COLO668 (cell line): ENCODE measurements at regions not wholly inside any gene's neighbourhood (a gene's known extent, or its start where the extent isn't known, plus 50 kb on each side); places are given as distances from the start of the nearest gene placed in this dataset.

Experiments
- DNase-seq: peaks from one replicate; lab custom pipeline; 2025; ENCODE audit not compliant: unreplicated experiment; lab: John Stamatoyannopoulos, UW

DNA sequence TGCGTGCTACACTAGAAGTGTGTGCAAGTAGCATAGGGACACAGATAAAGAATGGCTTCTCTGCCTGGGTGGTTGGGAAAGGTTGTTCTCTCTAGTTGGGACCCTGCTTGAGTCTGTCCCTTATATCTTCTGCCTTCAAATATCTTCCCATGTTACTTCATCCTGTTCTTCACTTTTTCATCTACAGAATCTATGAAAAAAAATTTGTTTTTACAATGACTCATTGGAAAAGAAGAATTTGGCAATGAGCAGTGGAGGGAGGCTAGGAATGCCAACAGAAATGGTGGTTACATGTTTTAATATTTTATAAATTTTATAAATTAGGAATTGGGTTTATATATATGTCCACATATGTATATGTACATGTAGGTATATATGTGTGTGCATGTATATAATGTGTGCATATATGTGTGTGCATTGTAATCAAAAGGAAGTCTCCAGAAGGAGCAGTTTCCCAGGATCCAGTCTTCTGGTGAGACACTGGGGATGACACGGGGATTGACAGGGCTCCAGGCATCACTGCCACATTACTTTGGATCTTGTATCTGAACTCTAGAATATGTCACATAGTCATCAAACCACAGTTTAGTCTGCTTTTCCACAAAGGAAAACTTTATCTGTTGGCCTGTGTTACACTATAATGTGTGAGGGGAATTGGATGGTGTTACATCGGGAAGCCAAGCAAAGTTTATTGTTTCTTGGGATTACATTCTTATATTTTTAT lies 75.3 kb upstream of the RIPOR2 start:
- DNase-seq = no peak

GRCh38 chr6:25012657-25013056 lies 76.9 kb upstream of the RIPOR2 start:
- DNase-seq = no peak

- DNase-seq = no peak
Observed at GRCh38 chr6:25013246-25013645, 77.5 kb upstream of the RIPOR2 start.

- no peak for DNase-seq
Observed at GRCh38 chr6:25014369-25014768, 78.6 kb upstream of the RIPOR2 start.

GRCh38 chr6:25014791-25015560 lies 79.2 kb upstream of the RIPOR2 start:
- no peak for DNase-seq

DNA sequence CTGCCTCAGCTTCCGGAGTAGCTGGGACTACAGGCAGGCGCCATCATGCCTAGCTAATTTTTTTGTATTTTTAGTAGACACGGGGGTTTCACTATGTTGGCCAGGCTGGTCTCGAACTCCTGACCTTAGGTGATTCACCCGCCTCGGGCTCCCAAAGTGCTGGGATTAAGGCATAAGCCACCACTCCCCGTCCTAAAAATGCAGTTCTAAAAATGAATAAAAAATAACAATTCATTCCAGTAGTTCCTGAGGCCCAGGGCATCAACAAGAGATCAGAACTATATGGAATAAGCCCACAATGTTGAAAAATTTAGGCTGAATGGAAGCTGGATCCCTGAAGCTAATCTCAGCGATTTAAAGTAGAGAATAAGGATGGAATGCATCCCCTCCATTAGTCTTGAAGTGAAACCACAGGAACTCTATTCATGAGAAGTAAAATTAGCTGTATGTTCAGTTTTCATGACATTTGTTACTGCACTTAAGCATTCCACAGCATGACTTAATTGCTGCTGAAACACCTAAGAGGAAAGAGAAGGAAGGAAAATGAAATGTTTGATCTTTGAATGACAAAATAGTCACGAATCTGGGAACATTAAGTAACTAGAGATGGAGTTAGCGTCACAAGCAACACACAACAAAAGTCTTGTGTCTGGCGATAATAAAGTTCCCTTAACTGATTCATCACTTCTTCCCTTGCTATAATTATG lies 80.4 kb upstream of the RIPOR2 start:
- DNase-seq = no peak

- DNase-seq = no peak
Observed at GRCh38 chr6:25017486-25017885, 81.7 kb upstream of the RIPOR2 start.

DNA sequence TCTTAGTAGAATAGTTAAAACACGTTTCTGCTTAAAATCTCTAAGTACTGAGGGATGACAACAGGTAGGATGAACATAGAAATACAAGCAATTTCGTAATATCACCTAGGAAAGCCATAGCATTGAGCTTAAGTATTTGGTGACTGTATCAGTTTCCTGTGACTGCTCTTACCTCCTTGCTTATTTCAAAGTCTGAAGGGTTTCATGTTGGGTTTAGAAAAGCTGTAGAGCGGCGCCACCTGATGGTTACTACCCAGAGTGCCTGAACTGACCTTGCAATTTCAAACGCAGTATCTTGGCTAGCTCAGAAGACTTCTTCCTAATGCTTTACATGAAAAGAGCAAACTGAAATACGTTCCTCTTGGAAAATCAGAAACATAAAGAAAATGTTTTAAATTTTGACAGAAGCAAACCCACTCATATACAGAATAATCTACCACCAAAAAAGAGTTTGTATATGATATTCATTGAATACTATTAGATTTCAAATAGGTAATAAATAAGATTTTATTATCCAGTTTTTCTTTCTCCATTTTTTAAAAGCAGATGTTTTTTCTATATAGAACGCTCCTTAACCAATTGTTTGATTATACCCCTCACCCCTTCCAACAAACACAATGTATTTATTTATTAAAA lies 82.3 kb upstream of the RIPOR2 start:
- no peak for DNase-seq

DNA sequence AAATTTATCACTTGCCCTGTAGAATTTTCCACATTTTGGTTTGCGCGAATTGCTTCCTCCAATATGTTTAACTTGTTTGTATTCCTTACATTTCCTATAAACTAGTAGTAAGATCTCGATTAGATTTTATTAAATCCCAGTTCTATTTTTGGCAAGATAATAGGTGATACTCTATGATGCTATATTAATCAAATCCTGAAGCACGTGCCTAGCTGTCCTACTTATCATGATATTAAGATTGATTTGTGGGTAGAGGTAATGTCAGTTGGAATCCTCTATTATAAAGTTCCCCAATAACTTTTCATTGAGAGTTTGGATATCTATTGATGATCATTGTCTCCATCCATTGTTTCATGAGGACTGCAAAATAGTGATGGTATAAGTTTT lies 82.8 kb upstream of the RIPOR2 start:
- DNase-seq = no peak

DNA sequence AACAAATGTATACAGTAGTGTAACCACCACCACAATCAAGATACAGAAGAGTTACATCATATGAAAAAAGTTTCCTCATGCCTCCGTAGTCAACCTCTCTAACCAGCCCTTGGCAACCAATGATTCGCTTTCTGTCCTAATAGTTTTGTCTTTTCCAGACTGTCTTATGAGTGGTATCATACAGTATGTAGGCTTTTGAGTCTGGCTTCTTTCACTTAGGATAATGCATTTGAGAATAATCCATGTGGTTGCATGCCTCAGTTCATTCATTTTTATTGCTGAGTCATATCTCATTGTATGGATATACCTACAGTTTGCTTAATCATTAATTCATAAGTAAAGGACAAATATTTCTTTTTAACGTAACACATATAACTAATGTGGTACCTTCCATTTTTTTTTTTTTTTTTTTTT lies 86.4 kb upstream of the RIPOR2 start:
- no peak for DNase-seq

DNA sequence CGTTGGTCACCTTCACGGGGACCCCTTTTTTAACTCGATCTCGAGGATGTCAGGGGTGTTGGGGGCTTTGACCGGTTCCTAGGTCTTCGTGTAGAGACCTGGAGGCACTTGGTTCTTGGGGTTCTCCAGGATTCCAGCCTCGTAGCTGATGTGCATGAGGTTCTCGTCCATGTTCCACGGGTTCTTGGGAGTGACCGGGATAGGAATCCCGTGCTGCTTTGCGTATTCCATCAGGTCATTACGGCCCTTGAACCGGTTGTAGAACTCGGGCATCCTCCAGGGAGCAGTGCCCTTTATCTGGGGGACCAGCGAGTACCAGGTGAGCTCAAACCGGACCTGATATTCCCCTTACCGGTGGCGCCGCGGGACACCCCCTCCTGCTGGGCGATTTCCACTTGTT lies 88.0 kb upstream of the RIPOR2 start:
- no peak for DNase-seq

DNA sequence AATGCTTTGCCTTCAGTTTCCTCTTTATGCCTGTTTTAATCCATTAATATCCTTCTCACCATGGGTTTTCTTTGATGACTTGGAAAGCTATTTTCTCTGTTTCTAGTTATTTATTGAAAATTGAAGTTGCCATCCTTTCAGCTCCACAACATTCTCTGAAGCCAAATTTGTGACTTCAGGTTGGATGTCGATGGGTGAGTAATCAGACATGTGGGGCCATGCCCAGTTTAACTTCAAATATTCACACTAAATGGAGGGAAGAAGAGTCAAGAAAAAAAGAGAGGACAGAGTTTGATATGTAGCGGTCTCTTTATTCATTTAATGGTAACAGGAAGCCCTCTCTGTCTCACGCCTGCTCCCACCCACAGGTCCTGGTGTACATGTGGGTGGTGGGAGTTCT lies 89.1 kb upstream of the RIPOR2 start:
- DNase-seq = no peak

DNA sequence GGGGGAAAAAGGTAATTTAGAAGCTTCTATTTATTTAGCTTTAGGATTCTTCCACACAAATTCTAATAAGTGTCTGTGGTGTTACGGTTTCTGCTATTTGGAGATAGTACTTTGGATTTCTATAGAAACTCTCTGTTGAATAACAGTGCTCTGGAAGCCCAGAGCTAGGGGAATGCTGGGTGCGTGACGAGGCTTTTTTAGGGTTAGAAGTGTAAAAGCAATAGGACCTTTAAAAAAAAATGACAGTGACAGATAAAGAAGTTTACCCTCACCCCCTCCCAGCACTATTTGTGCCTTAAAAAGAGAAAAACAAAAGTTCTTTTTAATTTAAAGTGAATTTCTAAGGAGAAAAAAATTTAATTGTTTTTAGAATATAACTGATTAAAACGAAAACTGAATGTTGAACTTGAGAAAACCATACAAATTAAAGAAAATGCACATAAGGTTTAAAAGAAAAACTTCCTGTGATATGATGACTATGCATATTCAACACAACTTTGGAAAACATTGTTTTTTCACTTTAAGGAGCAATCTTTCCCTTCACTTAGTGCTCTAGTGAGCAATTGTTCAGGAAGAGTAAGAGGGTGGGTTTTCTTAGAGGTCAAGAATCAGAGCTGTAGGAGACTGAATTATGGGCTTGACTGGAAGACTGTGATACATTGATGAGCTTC lies 89.6 kb upstream of the RIPOR2 start:
- DNase-seq = no peak

DNA sequence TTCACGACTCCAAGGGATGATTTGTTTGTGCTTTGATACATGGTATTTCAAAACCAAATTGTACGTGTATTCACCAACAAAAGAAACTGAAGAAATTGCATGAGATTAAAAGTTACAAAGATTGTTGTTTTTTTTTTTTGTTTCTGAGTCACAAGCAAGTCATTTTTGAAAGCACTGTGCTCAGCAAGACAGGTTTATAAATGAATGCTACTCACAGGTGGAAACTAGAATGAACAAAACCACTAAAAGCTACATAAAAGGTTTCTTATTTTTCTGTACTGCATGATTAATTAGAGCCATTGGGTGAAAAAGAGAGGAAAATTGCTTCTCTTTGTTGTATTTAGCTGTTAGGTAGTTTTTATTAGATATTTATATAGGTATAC lies 90.2 kb upstream of the RIPOR2 start:
- DNase-seq = no peak

DNA sequence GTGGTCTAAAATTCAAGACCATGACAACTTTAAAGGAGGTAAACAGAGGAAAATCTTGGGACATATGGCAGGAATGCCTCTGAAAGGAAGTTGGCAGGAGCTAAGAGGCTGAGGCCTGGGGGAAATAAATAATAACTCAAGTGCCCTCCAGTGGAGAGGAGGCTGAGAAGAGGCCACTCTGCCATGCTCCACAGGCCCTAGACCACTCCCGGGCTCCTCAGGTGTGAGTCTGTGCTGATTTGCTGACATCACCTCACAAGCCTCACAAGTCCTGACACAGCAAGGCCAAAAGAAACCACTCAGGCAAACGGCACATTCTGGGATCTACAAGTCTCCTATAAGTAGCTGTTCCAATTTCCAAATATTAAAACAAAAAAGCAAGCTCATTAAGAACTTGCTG lies 91.0 kb upstream of the RIPOR2 start:
- DNase-seq = peak; percentile 11

GRCh38 chr6:25027221-25027916 lies 91.6 kb upstream of the RIPOR2 start:
- DNase-seq = no peak

DNA sequence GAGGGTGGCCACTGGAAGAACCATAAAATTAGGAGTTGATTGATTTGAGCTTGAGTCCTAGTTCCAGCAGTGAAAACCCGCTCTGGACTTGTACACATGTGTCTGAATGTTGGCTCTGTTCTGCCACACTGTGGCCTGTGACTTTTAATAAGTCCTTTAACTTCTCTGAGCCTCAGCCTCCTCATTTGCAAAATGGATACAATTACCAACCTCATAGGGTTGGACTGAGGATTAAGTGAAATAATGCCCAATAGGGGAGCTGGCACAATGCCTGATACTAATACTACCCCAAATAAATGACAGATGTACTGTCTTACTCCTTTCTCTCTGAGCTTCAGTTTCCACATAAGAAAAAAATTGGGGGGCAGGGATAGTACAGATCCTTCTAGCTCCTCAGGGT lies 92.6 kb upstream of the RIPOR2 start:
- DNase-seq = no peak

- DNase-seq = no peak
Observed at GRCh38 chr6:25032934-25033333, 97.2 kb upstream of the RIPOR2 start.

GRCh38 chr6:25034431-25034921 lies 98.7 kb upstream of the RIPOR2 start:
- no peak for DNase-seq

DNA sequence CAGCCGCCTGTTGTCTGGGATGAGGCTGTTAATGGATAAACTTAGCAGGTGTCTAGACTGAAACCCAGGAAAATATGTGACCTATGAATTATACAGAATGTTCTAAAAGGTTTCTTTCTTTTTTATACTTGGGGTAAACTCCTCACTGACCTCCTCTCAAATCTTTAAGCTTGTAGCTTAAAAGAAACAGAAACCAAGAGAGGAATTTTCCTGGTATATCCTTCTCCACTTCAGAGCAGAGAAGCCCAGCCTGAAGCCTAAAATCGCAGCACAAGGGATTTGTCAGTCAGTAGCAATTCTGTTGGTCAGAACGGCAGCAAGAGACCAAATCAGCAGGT lies 99.4 kb upstream of the RIPOR2 start:
- no peak for DNase-seq
